Neural progenitor cell (in vitro differentiated cells): ENCODE measurements at regions not wholly inside any gene's neighbourhood (a gene's known extent, or its start where the extent isn't known, plus 50 kb on each side); places are given as distances from the start of the nearest gene placed in this dataset.

Experiments
- DNase-seq: peaks from one replicate; pipeline ENCODE4 v3.0.0-alpha.2; 2016; ENCODE audit warnings: low spot score
- H2AFZ ChIP-seq: fragments of 200-600 bp; sonication (generic); replicated peaks from 2 replicates; pipeline ENCODE4 v1.6.1; 2016; ENCODE audit warnings: antibody characterized with exemption
- H3F3A ChIP-seq: fragments of 200-600 bp; sonication (generic); 2 replicates; pipeline ENCODE4 v1.6.1; 2016; ENCODE audit warnings: antibody characterized with exemption, low read depth
- H3K27ac ChIP-seq: fragments of 200-600 bp; sonication (generic); 2 replicates; pipeline ENCODE4 v1.5.1; 2016; ENCODE audit warnings: mild to moderate bottlenecking
- H3K27me3 ChIP-seq: fragments of 200-600 bp; sonication (generic); 2 replicates; pipeline ENCODE4 v1.6.1; 2016; ENCODE audit warnings: mild to moderate bottlenecking, moderate library complexity
- H3K36me3 ChIP-seq: fragments of 200-600 bp; sonication (generic); 2 replicates; pipeline ENCODE4 v1.5.1; 2016
- H3K4me1 ChIP-seq: fragments of 200-600 bp; sonication (generic); 2 replicates; pipeline ENCODE4 v1.6.1; 2016; ENCODE audit warnings: mixed run types
- H3K4me2 ChIP-seq: fragments of 200-600 bp; sonication (generic); 2 replicates; pipeline ENCODE4 v1.6.1; 2016
- H3K4me3 ChIP-seq: fragments of 200-600 bp; sonication (generic); 2 replicates; pipeline ENCODE4 v1.5.1; 2016
- H3K79me2 ChIP-seq: fragments of 200-600 bp; sonication (generic); 2 replicates; pipeline ENCODE4 v1.6.1; 2016; ENCODE audit warnings: low read depth
- H3K9ac ChIP-seq: fragments of 200-600 bp; sonication (generic); 2 replicates; pipeline ENCODE4 v1.6.1; 2016
- H3K9me3 ChIP-seq: fragments of 200-600 bp; sonication (generic); 2 replicates; pipeline ENCODE4 v1.5.1; 2016; ENCODE audit warnings: low read depth
- H4K20me1 ChIP-seq: fragments of 200-600 bp; sonication (generic); 2 replicates; pipeline ENCODE4 v1.6.1; 2016; ENCODE audit warnings: low read depth
- H3K27ac Mint-ChIP-seq: 3 replicates; pipeline ENCODE4 v1.8.0; 2021; ENCODE audit warnings: mixed read lengths
- H3K27me3 Mint-ChIP-seq: 2 replicates; pipeline ENCODE4 v1.8.0; 2022; ENCODE audit warnings: low read depth, mild to moderate bottlenecking, inconsistent platforms, moderate library complexity, mixed read lengths; ENCODE audit not compliant: insufficient read depth
- H3K36me3 Mint-ChIP-seq: 3 replicates; pipeline ENCODE4 v1.8.0; 2021; ENCODE audit warnings: mixed read lengths
- H3K4me1 Mint-ChIP-seq: 3 replicates; pipeline ENCODE4 v1.8.0; 2021; ENCODE audit warnings: mixed read lengths
- H3K4me3 Mint-ChIP-seq: 3 replicates; pipeline ENCODE4 v1.8.0; 2021; ENCODE audit warnings: mild to moderate bottlenecking, moderate library complexity, mixed read lengths
- H3K9me3 Mint-ChIP-seq: 3 replicates; pipeline ENCODE4 v1.8.0; 2020; ENCODE audit warnings: mixed read lengths
- EZH2 ChIP-seq: fragments of 200-600 bp; sonication (generic); IDR thresholded peaks from 2 replicates; pipeline ENCODE4 v1.6.1; 2017; ENCODE audit warnings: antibody characterized with exemption, mild to moderate bottlenecking, moderate library complexity
- EZH2phosphoT487 ChIP-seq: fragments of 200-600 bp; sonication (generic); IDR thresholded peaks from 2 replicates; pipeline ENCODE4 v1.6.1; 2017; ENCODE audit warnings: antibody characterized with exemption
- TF ChIP-seq, protein P1 (sequence below): fragments of 200-600 bp; sonication (generic); IDR thresholded peaks from 2 replicates; pipeline ENCODE4 v1.5.1; 2017; ENCODE audit warnings: antibody characterized with exemption, mild to moderate bottlenecking

DNA sequence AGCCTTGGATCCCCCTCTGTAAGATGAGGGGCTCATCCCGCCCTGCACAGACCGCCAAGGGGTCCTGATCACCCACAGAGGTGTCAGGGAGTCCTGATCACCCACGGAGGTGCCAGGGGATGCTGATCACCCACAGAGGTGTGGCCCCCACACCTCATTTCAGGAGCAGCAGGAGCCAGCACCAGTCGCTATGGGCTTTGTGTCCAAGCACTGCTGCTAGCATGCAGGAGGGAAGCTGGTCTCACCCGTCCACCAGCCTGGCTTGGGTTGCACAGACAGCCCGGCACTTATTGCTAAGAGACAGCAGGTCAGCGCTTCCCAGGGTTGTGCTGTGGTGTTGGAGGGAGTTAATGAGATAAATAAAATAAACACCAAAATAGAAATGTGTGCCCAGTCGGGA lies 88.5 kb downstream of the ADRA2C start:
- no peaks in the 10 kb centered on the region for H4K20me1 ChIP-seq
- no peak overlapping the region for H3K9ac ChIP-seq
- H3K79me2 ChIP-seq: no peaks in the 10 kb centered on the region
- no peak overlapping the region for H3K4me2 ChIP-seq
- H3K27ac ChIP-seq: no peak overlapping the region
- H3K4me3 ChIP-seq: no peak overlapping the region
- no peaks in the 10 kb centered on the region for H3K36me3 ChIP-seq
- H3K4me1 ChIP-seq: peaks cover 6% of the 10 kb centered on the region
- DNase-seq: no peak
- Mint-ChIP-seq H3K36me3 (no peaks in the 10 kb centered on the region), H3K27me3 (peaks cover 19% of the 10 kb centered on the region), H3K27ac (no peak overlapping the region), H3K4me1 (peaks cover 8% of the 10 kb centered on the region), H3K4me3 (no peak overlapping the region), H3K9me3 (peaks cover 6% of the 10 kb centered on the region)
- no peaks in the 10 kb centered on the region for H3K9me3 ChIP-seq
- H3K27me3 ChIP-seq: no peaks in the 10 kb centered on the region
- H3F3A ChIP-seq: no peaks in the 10 kb centered on the region
- H2AFZ ChIP-seq: no peak overlapping the region
- TF ChIP-seq, protein P1, sequence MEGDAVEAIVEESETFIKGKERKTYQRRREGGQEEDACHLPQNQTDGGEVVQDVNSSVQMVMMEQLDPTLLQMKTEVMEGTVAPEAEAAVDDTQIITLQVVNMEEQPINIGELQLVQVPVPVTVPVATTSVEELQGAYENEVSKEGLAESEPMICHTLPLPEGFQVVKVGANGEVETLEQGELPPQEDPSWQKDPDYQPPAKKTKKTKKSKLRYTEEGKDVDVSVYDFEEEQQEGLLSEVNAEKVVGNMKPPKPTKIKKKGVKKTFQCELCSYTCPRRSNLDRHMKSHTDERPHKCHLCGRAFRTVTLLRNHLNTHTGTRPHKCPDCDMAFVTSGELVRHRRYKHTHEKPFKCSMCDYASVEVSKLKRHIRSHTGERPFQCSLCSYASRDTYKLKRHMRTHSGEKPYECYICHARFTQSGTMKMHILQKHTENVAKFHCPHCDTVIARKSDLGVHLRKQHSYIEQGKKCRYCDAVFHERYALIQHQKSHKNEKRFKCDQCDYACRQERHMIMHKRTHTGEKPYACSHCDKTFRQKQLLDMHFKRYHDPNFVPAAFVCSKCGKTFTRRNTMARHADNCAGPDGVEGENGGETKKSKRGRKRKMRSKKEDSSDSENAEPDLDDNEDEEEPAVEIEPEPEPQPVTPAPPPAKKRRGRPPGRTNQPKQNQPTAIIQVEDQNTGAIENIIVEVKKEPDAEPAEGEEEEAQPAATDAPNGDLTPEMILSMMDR: no peak
- no peak for TF ChIP-seq EZH2
- TF ChIP-seq EZH2phosphoT487: no peak

DNA sequence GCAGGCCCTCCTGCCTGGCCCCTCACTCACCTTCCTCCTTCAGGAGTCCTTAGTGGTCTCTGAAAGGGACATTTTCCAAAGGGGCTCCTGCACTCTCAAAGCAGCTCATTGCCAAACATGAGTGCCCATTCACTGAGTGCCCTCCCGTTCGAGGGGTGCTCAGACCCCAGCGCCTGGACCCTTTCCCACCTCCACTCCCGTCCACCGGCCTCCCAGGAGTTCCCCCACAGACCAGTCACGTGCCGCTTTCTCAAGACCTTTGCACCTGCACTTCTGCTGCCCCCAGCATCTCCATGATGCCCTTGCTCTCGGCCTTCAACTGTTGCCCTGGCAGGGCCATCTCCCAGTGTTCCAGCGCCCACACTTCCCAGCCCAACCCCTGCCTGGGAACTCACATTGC lies 89.5 kb downstream of the ADRA2C start:
- Histone ChIP-seq H4K20me1 (no peaks in the 10 kb centered on the region), H3K4me1 (peaks cover 6% of the 10 kb centered on the region), H3K4me3 (no peak overlapping the region), H3K36me3 (no peaks in the 10 kb centered on the region), H3K27me3 (peaks cover 4% of the 10 kb centered on the region), H3K9me3 (no peaks in the 10 kb centered on the region), H3K4me2 (no peak overlapping the region), H2AFZ (no peak overlapping the region), H3K79me2 (no peaks in the 10 kb centered on the region), H3K9ac (no peak overlapping the region), H3F3A (no peaks in the 10 kb centered on the region), H3K27ac (no peak overlapping the region)
- peaks cover 20% of the 10 kb centered on the region for H3K27me3 Mint-ChIP-seq
- TF ChIP-seq EZH2phosphoT487 (no peak), EZH2 (no peak)
- TF ChIP-seq, protein P1: no peak
- H3K4me3 Mint-ChIP-seq: no peak overlapping the region
- H3K4me1 Mint-ChIP-seq: peaks cover 8% of the 10 kb centered on the region
- no peaks in the 10 kb centered on the region for H3K36me3 Mint-ChIP-seq
- H3K27ac Mint-ChIP-seq: no peak overlapping the region
- DNase-seq: no peak
- peaks cover 2% of the 10 kb centered on the region for H3K9me3 Mint-ChIP-seq

DNA sequence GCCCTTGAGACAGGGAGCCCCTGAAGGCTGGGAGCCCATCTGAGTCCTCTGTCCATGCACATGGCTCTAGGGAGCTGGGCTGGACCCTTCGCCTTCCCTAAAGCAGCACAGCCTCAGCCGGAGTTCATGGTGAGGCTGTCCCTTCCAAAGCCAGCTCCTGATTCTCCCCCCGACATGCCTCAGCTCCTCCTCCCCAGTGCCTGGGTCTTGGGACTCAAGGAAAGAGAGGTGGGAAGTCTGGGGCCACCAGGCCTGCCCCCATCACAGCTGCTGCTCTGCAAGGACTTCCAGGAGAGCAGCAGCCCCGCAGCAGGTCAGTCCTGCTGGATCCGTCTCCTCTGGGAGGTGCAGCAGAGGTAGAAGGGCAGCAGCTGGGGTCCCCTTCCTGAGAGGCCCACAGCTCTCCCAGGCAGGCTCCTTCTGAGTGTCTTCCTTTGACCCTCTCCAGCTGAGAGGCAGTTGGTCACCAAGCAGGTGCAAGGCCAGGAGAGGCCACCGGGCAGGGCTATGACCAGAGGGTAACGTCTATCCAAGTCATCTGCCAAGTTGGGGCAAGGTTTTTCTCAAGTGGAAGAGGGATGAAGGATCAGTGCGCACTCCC lies 90.5 kb downstream of the ADRA2C start:
- peaks cover 5% of the 10 kb centered on the region for H3K4me1 Mint-ChIP-seq
- no peak overlapping the region for H3K27ac Mint-ChIP-seq
- no peaks in the 10 kb centered on the region for H3K9me3 Mint-ChIP-seq

More for the DNA sequence above, 90.5 kb downstream of the ADRA2C start:
- no peak overlapping the region for H3K27ac ChIP-seq
- H3K9me3 ChIP-seq: no peaks in the 10 kb centered on the region
- H3K4me3 ChIP-seq: no peak overlapping the region
- no peak overlapping the region for H3K4me2 ChIP-seq
- TF ChIP-seq EZH2phosphoT487 (no peak), EZH2 (no peak)
- TF ChIP-seq, protein P1: no peak
- Mint-ChIP-seq H3K36me3 (no peaks in the 10 kb centered on the region), H3K27me3 (peaks cover 15% of the 10 kb centered on the region), H3K4me3 (no peak overlapping the region)
- H3K9ac ChIP-seq: no peak overlapping the region
- peaks cover 2% of the 10 kb centered on the region for H3K4me1 ChIP-seq
- no peaks in the 10 kb centered on the region for H4K20me1 ChIP-seq
- no peak overlapping the region for H2AFZ ChIP-seq
- no peak for DNase-seq
- peaks cover 5% of the 10 kb centered on the region for H3K27me3 ChIP-seq
- no peaks in the 10 kb centered on the region for H3K36me3 ChIP-seq
- no peaks in the 10 kb centered on the region for H3F3A ChIP-seq
- H3K79me2 ChIP-seq: no peaks in the 10 kb centered on the region
